Esophagus squamous epithelium (tissue), 5 donors: ENCODE measurements at regions not wholly inside any gene's neighbourhood (a gene's known extent, or its start where the extent isn't known, plus 50 kb on each side); places are given as distances from the start of the nearest gene placed in this dataset.

Source experiments
- DNase-seq: peaks from one replicate; lab custom pipeline; 2025; lab: John Stamatoyannopoulos, UW
- H3K27ac ChIP-seq, 4 donors: fragments of 200-600 bp; sonication (generic); one replicate each; pipeline ENCODE4 v1.5.1; 2016 to 2019; ENCODE audit warnings: mild to moderate bottlenecking in 1 of 4
- H3K27me3 ChIP-seq, 4 donors: fragments of 200-600 bp; sonication (generic); 1 replicate in 3 of 4; 2 replicates in 1 of 4; pipeline versions ENCODE4 v1.5.1 to v1.6.0; 2017 to 2021; ENCODE audit warnings: antibody characterized with exemption in 1 of 4
- H3K36me3 ChIP-seq, 3 donors: fragments of 200-600 bp; sonication (generic); one replicate each; pipeline ENCODE4 v1.5.1; 2016 to 2019
- H3K4me1 ChIP-seq, 3 donors: fragments of 200-600 bp; sonication (generic); one replicate each; pipeline ENCODE4 v1.5.1; 2017 to 2019
- H3K4me3 ChIP-seq, 4 donors: fragments of 200-600 bp; sonication (generic); 1 replicate in 3 of 4; 2 replicates in 1 of 4; pipeline ENCODE4 v1.5.1; 2016 to 2019; ENCODE audit warnings: mild to moderate bottlenecking in 2 of 4, moderate library complexity in 1 of 4
- H3K9me3 ChIP-seq, 3 donors: fragments of 200-600 bp; sonication (generic); one replicate each; pipeline ENCODE4 v1.5.1; 2016 to 2019
- POLR2A ChIP-seq, 4 donors: fragments of 450-650 bp; IDR thresholded peaks; one replicate each; pipeline ENCODE4 v1.6.1; 2017; ENCODE audit warnings: antibody characterized with exemption in 4 of 4, mild to moderate bottlenecking in 4 of 4, moderate library complexity in 3 of 4
- WGBS, 2 donors: methylation state at CpG; one replicate each; pipeline ENCODE4 v1.1.5; 2018; 5-methylcytosine and 5-hydroxymethylcytosine counted together
- intact Hi-C: fragments of 100-400 bp; cut with DNase I; formaldehyde crosslinking; loops from one replicate; pipeline ENCODE4 v1.15.0; 2022
- TF ChIP-seq, protein P1 (sequence below), 6 experiments: fragments of 450-650 bp in 4 of 6; fragments of 200-600 bp in 2 of 6; sonication (generic) in 2 of 6; IDR thresholded peaks; one replicate each; pipeline ENCODE4 v1.5.1; 2016 to 2019; ENCODE audit warnings: antibody characterized with exemption in 6 of 6, mild to moderate bottlenecking in 4 of 6, moderate library complexity in 4 of 6
- donor health status: DM: yes; HTN: yes; CAD: no.

DNA sequence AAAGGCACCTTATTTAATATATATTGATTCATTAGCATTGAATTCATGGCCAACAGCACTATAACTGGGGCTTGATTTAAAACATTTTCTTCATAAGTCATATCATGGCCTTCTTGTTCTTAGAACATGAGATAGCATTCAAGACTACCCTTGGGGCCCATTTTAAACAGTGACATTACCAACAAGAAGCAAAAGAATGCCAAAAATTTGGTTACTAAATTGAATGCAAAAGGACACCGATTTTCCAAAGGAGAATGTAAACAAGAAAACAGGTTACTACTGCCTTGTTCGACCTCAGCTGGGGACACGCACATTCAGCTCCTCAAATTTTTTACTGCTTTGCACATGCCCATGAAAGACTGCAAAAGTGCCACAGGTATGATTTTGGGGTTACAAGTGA, 219.4 kb upstream of the TLE4 start:
- TF ChIP-seq, protein P1, sequence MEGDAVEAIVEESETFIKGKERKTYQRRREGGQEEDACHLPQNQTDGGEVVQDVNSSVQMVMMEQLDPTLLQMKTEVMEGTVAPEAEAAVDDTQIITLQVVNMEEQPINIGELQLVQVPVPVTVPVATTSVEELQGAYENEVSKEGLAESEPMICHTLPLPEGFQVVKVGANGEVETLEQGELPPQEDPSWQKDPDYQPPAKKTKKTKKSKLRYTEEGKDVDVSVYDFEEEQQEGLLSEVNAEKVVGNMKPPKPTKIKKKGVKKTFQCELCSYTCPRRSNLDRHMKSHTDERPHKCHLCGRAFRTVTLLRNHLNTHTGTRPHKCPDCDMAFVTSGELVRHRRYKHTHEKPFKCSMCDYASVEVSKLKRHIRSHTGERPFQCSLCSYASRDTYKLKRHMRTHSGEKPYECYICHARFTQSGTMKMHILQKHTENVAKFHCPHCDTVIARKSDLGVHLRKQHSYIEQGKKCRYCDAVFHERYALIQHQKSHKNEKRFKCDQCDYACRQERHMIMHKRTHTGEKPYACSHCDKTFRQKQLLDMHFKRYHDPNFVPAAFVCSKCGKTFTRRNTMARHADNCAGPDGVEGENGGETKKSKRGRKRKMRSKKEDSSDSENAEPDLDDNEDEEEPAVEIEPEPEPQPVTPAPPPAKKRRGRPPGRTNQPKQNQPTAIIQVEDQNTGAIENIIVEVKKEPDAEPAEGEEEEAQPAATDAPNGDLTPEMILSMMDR (IDR thresholded peaks at IDR 0.05) = no peak
- TF ChIP-seq POLR2A (IDR thresholded peaks at IDR 0.05) = no peak
- no peaks in the 10 kb centered on the region for H3K36me3 ChIP-seq
- WGBS, 2 donors = 79 to 87% methylated on average over 3 of the region's 3 CpGs
- intact Hi-C loops = no loop called here
- H3K4me3 ChIP-seq = no peak overlapping the region
- no peaks in the 10 kb centered on the region for H3K27me3 ChIP-seq
- H3K27ac ChIP-seq = no peak overlapping the region
- no peak for DNase-seq
- H3K4me1 ChIP-seq = no peaks in the 10 kb centered on the region
- H3K9me3 ChIP-seq = no peaks in the 10 kb centered on the region

DNA sequence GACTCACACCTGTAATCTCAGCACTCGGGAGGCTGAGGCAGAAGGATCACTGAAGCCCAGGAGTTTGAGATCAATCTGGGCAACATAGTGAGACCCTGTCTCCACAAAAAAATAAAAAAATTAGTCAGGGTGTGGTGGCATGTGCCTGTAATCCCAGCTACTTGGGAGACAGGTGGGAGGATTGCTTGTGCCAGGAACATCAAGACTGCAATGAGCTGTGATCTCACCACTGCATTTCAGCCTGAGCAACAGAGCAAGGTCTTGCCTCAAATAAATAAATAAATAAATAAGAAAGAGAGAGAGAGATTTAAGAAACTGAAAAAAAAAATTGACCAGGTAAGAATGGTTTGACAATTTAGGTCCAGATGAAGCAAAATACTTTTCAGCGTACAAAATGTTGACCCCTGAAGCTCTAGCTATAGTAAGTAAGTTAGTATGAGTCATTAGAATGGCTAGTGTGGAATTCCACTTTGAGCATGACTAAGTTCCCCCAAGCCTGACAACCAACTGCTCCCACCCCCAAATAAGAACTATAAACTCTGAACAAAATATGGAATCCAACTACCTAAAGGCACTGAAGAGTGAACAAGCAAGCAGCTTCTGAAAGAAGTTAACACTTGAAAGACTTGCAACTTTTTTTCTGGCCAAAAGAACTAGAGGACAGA, 217.8 kb upstream of the TLE4 start:
- TF ChIP-seq, protein P1 (IDR thresholded peaks at IDR 0.05) = no peak
- no peak for TF ChIP-seq POLR2A (IDR thresholded peaks at IDR 0.05)
- Histone ChIP-seq H3K27ac (no peak overlapping the region), H3K36me3 (no peaks in the 10 kb centered on the region), H3K4me1 (no peaks in the 10 kb centered on the region), H3K4me3 (no peak overlapping the region), H3K27me3 (no peaks in the 10 kb centered on the region), H3K9me3 (no peaks in the 10 kb centered on the region)
- no peak for DNase-seq
- intact Hi-C loops = no loop called here
- 74 to 91% methylated on average over 2 of the region's 2 CpGs for WGBS, 2 donors

DNA sequence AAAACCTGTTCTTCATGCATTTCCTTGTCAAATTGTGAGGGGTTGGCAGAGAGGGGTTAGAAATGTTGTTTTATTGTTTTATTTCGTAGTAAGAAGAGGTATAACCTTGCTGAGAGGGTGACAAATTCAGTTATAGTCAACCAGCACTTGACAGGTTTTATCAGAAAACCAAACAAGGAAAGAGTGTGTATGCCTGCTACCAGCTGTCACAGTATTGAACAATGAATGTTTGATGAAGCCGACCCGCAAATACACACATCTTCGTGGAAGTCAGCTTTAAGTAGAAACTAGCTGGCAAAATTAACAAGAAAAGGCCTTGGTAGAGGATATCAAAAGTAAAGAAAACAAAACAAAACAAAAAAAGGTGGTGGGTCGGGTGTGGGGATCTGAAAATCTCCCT, 214.6 kb upstream of the TLE4 start:
- intact Hi-C loops = no loop called here
- Histone ChIP-seq H3K4me1 (peaks cover 0 to 4% (median 0%) of the 10 kb centered on the region in 3 donors), H3K27me3 (no peaks in the 10 kb centered on the region), H3K36me3 (no peaks in the 10 kb centered on the region), H3K9me3 (no peaks in the 10 kb centered on the region), H3K27ac (no peak overlapping the region), H3K4me3 (no peak overlapping the region)
- DNase-seq = no peak
- TF ChIP-seq, protein P1 (IDR thresholded peaks at IDR 0.05) = no peak
- no peak for TF ChIP-seq POLR2A (IDR thresholded peaks at IDR 0.05)
- 78 to 81% methylated on average over 5 of the region's 5 CpGs for WGBS, 2 donors

DNA sequence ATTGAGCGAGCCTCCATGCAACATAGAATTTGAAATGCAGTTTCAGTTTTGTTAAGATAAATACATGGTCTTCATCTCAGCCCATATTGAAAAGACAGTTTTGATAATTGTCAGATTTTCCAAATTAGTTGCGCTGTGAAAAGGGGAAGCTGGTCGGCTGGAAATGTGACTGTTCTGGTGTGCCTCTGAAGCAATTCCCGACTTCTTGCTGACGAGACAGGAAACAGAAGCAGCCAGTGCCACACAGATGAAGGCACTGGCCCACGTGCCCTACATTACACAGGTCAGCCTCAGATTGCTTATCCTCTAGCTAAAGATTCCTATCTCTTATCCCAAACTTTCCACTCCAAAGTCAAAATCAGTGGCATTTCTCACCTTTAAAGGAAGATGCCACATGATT, 214.1 kb upstream of the TLE4 start:
- H3K36me3 ChIP-seq = no peaks in the 10 kb centered on the region
- no peak overlapping the region for H3K4me3 ChIP-seq
- H3K27me3 ChIP-seq = no peaks in the 10 kb centered on the region
- H3K9me3 ChIP-seq = no peaks in the 10 kb centered on the region
- peaks cover 0 to 8% (median 0%) of the 10 kb centered on the region in 3 donors for H3K4me1 ChIP-seq
- 70 to 79% methylated on average over 6 of the region's 6 CpGs for WGBS, 2 donors
- no peak for TF ChIP-seq POLR2A (IDR thresholded peaks at IDR 0.05)
- TF ChIP-seq, protein P1 (IDR thresholded peaks at IDR 0.05) = no peak
- H3K27ac ChIP-seq = no peak overlapping the region
- intact Hi-C loops = no loop called here
- no peak for DNase-seq

DNA sequence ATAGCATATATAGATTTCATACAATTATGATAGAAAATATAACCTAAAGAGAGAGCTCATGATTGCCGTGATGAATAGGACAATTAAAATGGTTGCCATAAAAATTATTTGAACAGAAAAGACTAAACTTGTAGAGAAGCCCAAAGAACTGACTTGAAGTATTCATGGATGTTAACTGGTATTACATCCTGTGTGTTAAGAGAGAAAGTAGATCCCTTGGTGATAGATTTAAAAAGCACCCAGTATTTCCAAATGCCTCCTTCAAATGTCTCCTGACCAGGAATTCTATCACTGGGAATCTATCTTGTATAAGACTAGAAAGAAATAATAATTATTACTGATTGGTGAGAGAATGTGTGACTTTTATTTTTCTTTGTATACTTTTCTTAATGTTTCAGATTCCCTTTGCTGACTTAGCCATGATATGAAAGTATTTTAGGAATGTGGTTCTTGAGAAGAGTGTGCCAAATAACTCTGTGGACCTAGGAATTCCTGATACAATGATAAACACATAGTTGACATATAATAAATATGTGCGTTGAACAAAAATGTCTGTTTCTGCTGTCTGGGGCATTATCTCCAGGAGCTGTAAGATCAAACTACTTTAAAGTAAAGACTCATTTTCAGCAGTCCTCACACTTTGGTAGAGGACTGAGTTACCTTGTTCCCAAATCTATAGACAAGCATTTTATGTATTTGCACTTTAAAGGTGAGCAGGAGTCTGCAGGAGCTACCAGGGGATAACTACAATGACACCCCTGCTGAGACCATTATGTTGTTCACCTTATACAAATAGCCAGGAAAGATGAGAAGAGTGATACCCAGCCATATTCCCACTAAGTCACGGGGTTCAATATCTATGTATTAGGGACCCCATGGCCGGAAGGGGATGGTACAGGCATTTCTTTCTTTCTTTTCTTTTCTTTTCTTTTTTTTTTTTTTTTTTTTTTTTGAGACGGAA, 211.1 kb upstream of the TLE4 start:
- H3K27ac ChIP-seq = no peak overlapping the region
- 71 to 90% methylated on average over 4 to 5 of the region's 5 CpGs for WGBS, 2 donors
- TF ChIP-seq POLR2A (IDR thresholded peaks at IDR 0.05) = no peak
- TF ChIP-seq, protein P1 (IDR thresholded peaks at IDR 0.05) = no peak
- DNase-seq = no peak
- no peaks in the 10 kb centered on the region for H3K27me3 ChIP-seq
- no peaks in the 10 kb centered on the region for H3K9me3 ChIP-seq
- no peaks in the 10 kb centered on the region for H3K36me3 ChIP-seq
- no peak overlapping the region for H3K4me3 ChIP-seq
- intact Hi-C loops = no loop called here
- peaks cover 0 to 9% (median 0%) of the 10 kb centered on the region in 3 donors for H3K4me1 ChIP-seq
